DOHH2 (cell line): ENCODE measurements at regions not wholly inside any gene's neighbourhood (a gene's known extent, or its start where the extent isn't known, plus 50 kb on each side); places are given as distances from the start of the nearest gene placed in this dataset.

Experiments used
- EZH2phosphoT487 ChIP-seq: fragments of 200-600 bp; sonication (generic); IDR thresholded peaks from 2 replicates; pipeline ENCODE4 v1.6.1; 2017; ENCODE audit warnings: borderline replicate concordance, mild to moderate bottlenecking, antibody characterized with exemption, low read length, moderate library complexity, mixed read lengths
- TF ChIP-seq, protein P1 (sequence below): fragments of 200-600 bp; sonication (generic); IDR thresholded peaks from one replicate; pipeline ENCODE4 v1.5.1; 2014; ENCODE audit warnings: antibody characterized with exemption, mild to moderate bottlenecking, low read depth, low read length; ENCODE audit not compliant: poor library complexity, severe bottlenecking

DNA sequence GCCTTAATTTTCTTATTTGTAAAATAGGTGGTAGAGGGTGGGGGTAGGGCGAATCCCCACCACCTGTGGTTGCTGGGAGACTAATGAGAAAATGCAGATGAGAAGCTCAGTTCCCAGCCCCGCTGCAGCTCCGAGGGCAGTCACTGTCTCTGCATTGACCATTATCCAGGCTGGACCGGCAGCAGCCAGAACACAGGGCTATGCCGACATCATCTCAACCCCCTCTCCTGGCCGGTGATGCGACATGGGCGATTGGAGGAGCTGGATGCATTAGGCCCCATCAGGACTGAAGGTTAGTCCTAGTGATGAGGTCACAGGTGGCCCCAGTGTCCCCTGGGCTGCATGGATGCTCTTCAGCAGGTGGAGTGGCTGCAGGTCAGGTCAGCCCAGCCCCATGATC lies 412.4 kb downstream of the CTTN start:
- TF ChIP-seq, protein P1, sequence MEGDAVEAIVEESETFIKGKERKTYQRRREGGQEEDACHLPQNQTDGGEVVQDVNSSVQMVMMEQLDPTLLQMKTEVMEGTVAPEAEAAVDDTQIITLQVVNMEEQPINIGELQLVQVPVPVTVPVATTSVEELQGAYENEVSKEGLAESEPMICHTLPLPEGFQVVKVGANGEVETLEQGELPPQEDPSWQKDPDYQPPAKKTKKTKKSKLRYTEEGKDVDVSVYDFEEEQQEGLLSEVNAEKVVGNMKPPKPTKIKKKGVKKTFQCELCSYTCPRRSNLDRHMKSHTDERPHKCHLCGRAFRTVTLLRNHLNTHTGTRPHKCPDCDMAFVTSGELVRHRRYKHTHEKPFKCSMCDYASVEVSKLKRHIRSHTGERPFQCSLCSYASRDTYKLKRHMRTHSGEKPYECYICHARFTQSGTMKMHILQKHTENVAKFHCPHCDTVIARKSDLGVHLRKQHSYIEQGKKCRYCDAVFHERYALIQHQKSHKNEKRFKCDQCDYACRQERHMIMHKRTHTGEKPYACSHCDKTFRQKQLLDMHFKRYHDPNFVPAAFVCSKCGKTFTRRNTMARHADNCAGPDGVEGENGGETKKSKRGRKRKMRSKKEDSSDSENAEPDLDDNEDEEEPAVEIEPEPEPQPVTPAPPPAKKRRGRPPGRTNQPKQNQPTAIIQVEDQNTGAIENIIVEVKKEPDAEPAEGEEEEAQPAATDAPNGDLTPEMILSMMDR = no peak
- TF ChIP-seq EZH2phosphoT487 = no peak
